Muscle layer of duodenum (tissue), 2 donors: ENCODE measurements at regions not wholly inside any gene's neighbourhood (a gene's known extent, or its start where the extent isn't known, plus 50 kb on each side); places are given as distances from the start of the nearest gene placed in this dataset.

Experiments used
- H3K27ac ChIP-seq: one replicate; pipeline ENCODE4 v1.7.0; 2013; ENCODE audit warnings: mild to moderate bottlenecking, low read length
- H3K27me3 ChIP-seq: one replicate; pipeline ENCODE4 v1.7.0; 2013; ENCODE audit warnings: low read depth, mild to moderate bottlenecking, control low read depth, low read length
- H3K36me3 ChIP-seq, 2 donors: one replicate each; pipeline ENCODE4 v1.7.0; 2013; ENCODE audit warnings: low read length in 2 of 2, control low read depth in 1 of 2, mild to moderate bottlenecking in 1 of 2; ENCODE audit not compliant: insufficient read depth in 2 of 2, control insufficient read depth in 1 of 2
- H3K4me1 ChIP-seq, 2 donors: one replicate each; pipeline ENCODE4 v1.7.0; 2013; ENCODE audit warnings: low read length in 2 of 2, mild to moderate bottlenecking in 2 of 2, control low read depth in 1 of 2, moderate library complexity in 1 of 2; ENCODE audit not compliant: insufficient read depth in 2 of 2, control insufficient read depth in 1 of 2
- H3K4me3 ChIP-seq, 2 donors: one replicate each; pipeline ENCODE4 v1.7.0; 2013; ENCODE audit warnings: low read length in 2 of 2, low read depth in 1 of 2, mild to moderate bottlenecking in 1 of 2
- H3K9me3 ChIP-seq, 2 donors: one replicate each; pipeline ENCODE4 v1.7.0; 2013; ENCODE audit warnings: low read length in 2 of 2, control low read depth in 1 of 2, mild to moderate bottlenecking in 1 of 2; ENCODE audit not compliant: control insufficient read depth in 1 of 2
- donor health status: healthy.

DNA sequence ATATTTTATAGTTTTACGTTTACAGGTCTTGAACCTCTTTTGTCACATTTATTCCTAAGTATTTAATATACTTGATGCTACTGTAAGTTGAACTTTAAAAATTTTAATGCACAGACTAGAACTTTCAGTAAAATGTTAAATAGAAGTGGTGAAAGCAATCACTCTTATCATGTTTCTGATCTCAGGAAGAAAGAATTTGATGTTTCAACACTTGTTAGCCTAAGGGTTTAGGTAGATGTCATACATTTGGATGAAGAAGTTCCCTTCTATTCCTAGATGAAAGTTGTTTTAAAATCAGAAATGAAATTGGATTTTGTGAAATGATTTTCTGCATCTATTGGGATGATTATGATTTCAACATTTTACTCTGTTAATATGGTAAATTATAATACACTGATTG is 63.6 kb upstream of the TTLL7 start:
- no peaks in the 10 kb centered on the region for H3K36me3 ChIP-seq

GRCh38 chr1:84061336-84061735 is 62.4 kb upstream of the TTLL7 start:
- no peak overlapping the region for H3K4me3 ChIP-seq
- no peaks in the 10 kb centered on the region for H3K27me3 ChIP-seq
- no peaks in the 10 kb centered on the region for H3K9me3 ChIP-seq
- H3K27ac ChIP-seq, result no peak overlapping the region
- H3K4me1 ChIP-seq, result no peaks in the 10 kb centered on the region
- no peaks in the 10 kb centered on the region for H3K36me3 ChIP-seq

More for the DNA sequence above, 63.6 kb upstream of the TTLL7 start:
- H3K4me1 ChIP-seq, result no peaks in the 10 kb centered on the region
- H3K27me3 ChIP-seq, result no peaks in the 10 kb centered on the region
- H3K9me3 ChIP-seq, result no peaks in the 10 kb centered on the region
- no peak overlapping the region for H3K4me3 ChIP-seq
- no peak overlapping the region for H3K27ac ChIP-seq

DNA sequence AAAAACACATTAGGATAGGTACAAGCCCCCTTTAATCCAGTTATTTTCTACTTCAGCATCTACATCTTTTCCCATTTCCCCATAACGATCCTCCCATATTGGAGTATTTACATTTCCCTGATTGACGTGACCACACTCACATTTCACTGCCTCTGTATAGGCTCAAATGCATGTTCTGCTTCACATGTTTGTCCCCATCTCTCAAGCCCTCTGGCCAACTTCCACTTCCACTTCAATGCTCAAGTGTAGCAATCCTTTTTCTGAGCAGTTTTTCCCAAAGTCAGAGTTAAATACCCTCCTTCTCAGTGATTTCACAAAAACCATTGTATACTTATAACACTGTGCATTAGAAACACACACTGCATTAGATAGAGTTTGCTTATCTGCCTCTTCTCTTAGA is 61.8 kb upstream of the TTLL7 start:
- no peak overlapping the region for H3K27ac ChIP-seq
- no peaks in the 10 kb centered on the region for H3K36me3 ChIP-seq
- no peak overlapping the region for H3K4me3 ChIP-seq
- H3K27me3 ChIP-seq, result no peaks in the 10 kb centered on the region
- no peaks in the 10 kb centered on the region for H3K4me1 ChIP-seq
- no peaks in the 10 kb centered on the region for H3K9me3 ChIP-seq

DNA sequence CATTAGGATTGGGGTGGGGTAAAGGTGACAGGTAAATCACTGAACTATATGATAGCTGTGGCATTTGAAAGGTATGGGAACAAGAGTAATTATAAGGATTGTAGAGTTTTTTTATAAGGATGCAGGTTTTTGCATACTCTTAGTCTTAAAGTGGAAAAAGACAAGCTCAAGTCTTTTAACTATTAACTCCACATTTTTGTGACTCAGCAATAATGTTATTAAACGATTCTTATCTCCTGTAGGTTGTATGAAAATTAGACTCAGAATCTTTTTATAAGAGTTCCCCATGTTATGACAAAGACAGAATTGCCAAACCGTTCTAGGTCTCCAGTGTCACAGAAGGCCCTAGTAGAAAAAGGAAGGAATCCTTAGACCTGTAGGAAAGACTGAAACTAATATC is 49.9 kb upstream of the TTLL7 start:
- H3K36me3 ChIP-seq, result no peaks in the 10 kb centered on the region
- no peaks in the 10 kb centered on the region for H3K4me1 ChIP-seq
- no peaks in the 10 kb centered on the region for H3K9me3 ChIP-seq
- H3K4me3 ChIP-seq, result no peak overlapping the region
- H3K27me3 ChIP-seq, result no peaks in the 10 kb centered on the region
- H3K27ac ChIP-seq, result no peak overlapping the region
